T-helper 2 cell treated with Interferon-gamma antibody and Interleukin-4, amounts not matched to agents 100 ng/mL and 5 ng/mL, for 36 hours (primary cell): ENCODE measurements at regions not wholly inside any gene's neighbourhood (a gene's known extent, or its start where the extent isn't known, plus 50 kb on each side); places are given as distances from the start of the nearest gene placed in this dataset.
"Not testable (repeated sequence)": the region's sequence is repeated elsewhere in the genome, so short reads cannot be mapped to it uniquely, and the experiment has no call there.

Source experiments
- intact Hi-C: fragments of 100-400 bp; cut with micrococcal nuclease; formaldehyde crosslinking; loops from one replicate; pipeline ENCODE4 v1.15.1; 2023

- intact Hi-C loops: no loop called here
Measured at GRCh38 chr5:108531367-108532128, 149.7 kb upstream of the FBXL17 start.

- intact Hi-C loops: no loop called here
Measured at GRCh38 chr5:108530706-108531105, 148.8 kb upstream of the FBXL17 start.

- intact Hi-C loops: loop anchor here (10.0 kb wide), 1 partner anchor 945 kb away; no protein-coding TSS in a partner anchor
Measured at GRCh38 chr5:108529381-108529780, 147.5 kb upstream of the FBXL17 start.

- intact Hi-C loops: loop anchor here (10.0 kb wide), 1 partner anchor 946 kb away; no protein-coding TSS in a partner anchor
Measured at GRCh38 chr5:108528655-108529054, 146.8 kb upstream of the FBXL17 start.

GRCh38 chr5:108524564-108524963 is 142.7 kb upstream of the FBXL17 start:
- intact Hi-C loops: loop anchor here (10.0 kb wide), 1 partner anchor 950 kb away; no protein-coding TSS in a partner anchor

- intact Hi-C loops: loop anchor here (10.0 kb wide), 1 partner anchor 951 kb away; no protein-coding TSS in a partner anchor
Measured at GRCh38 chr5:108523360-108523759, 141.5 kb upstream of the FBXL17 start.

GRCh38 chr5:108521841-108522506 is 140.1 kb upstream of the FBXL17 start:
- intact Hi-C loops: loop anchor here (10.0 kb wide), 1 partner anchor 953 kb away; no protein-coding TSS in a partner anchor

GRCh38 chr5:108521011-108521700 is 139.3 kb upstream of the FBXL17 start:
- intact Hi-C loops: loop anchor here (10.0 kb wide), 1 partner anchor 954 kb away; no protein-coding TSS in a partner anchor

GRCh38 chr5:108516785-108517184 is 134.9 kb upstream of the FBXL17 start:
- intact Hi-C loops: no loop called here

GRCh38 chr5:108515517-108516105 is 133.7 kb upstream of the FBXL17 start:
- intact Hi-C loops: no loop called here

GRCh38 chr5:108508979-108509378 is 127.1 kb upstream of the FBXL17 start:
- intact Hi-C loops: no loop called here

GRCh38 chr5:108507631-108508030 is 125.7 kb upstream of the FBXL17 start:
- intact Hi-C loops: no loop called here

- intact Hi-C loops: no loop called here
Measured at GRCh38 chr5:108505608-108506007, 123.7 kb upstream of the FBXL17 start.

- intact Hi-C loops: no loop called here
Measured at GRCh38 chr5:108504974-108505373, 123.1 kb upstream of the FBXL17 start.

GRCh38 chr5:108503986-108504385 is 122.1 kb upstream of the FBXL17 start:
- intact Hi-C loops: no loop called here

- intact Hi-C loops: not testable (repeated sequence)
Measured at GRCh38 chr5:108495615-108496014, 113.7 kb upstream of the FBXL17 start.

GRCh38 chr5:108487951-108488350 is 106.1 kb upstream of the FBXL17 start:
- intact Hi-C loops: no loop called here

- intact Hi-C loops: no loop called here
Measured at GRCh38 chr5:108484035-108484434, 102.1 kb upstream of the FBXL17 start.

GRCh38 chr5:108481355-108481931 is 99.5 kb upstream of the FBXL17 start:
- intact Hi-C loops: no loop called here

- intact Hi-C loops: no loop called here
Measured at GRCh38 chr5:108472237-108472636, 90.3 kb upstream of the FBXL17 start.

GRCh38 chr5:108467563-108467962 is 85.7 kb upstream of the FBXL17 start:
- intact Hi-C loops: no loop called here
